SK-N-SH (cell line): ENCODE measurements at regions not wholly inside any gene's neighbourhood (a gene's known extent, or its start where the extent isn't known, plus 50 kb on each side); places are given as distances from the start of the nearest gene placed in this dataset.

Experiments used
- CTCF ChIA-PET: fragments of 300-600, 350-600 bp; formaldehyde crosslinking; extraction: SDS; loops from one replicate; lab custom pipeline; 2021; lab: Yijun Ruan, JAX
- POLR2A ChIA-PET: fragments of 350-600 bp; sonication (Branson Sonifier 250); formaldehyde crosslinking; extraction: SDS; loops from one replicate; lab custom pipeline; 2020; ENCODE audit warnings: antibody characterized with exemption, inconsistent platforms; lab: Yijun Ruan, JAX
- DNase-seq: peaks from one replicate; pipeline ENCODE4 v3.0.0; 2012
- H2AFZ ChIP-seq: fragments of 200-600 bp; sonication (generic); 2 replicates; pipeline ENCODE4 v1.8.1; 2016; ENCODE audit warnings: antibody characterized with exemption, mild to moderate bottlenecking, low read depth
- H3F3A ChIP-seq: fragments of 200-600 bp; sonication (generic); replicated peaks from 2 replicates; pipeline ENCODE3; 2016; ENCODE audit warnings: antibody characterized with exemption, mild to moderate bottlenecking; ENCODE audit not compliant: insufficient read depth
- H3K27ac ChIP-seq, 2 experiments: fragments of 200-500 bp in 1 of 2; fragments of 200-600 bp in 1 of 2; sonication (Bioruptor generic) in 1 of 2; sonication (generic), shearing (Covaris generic) in 1 of 2; 2 replicates each; pipeline versions ENCODE4 v1.5.1 to v1.6.1; 2014 to 2016; ENCODE audit warnings: low read depth in 2 of 2, inconsistent platforms in 1 of 2, low read length in 1 of 2, mild to moderate bottlenecking in 1 of 2, mixed read lengths in 1 of 2
- H3K27me3 ChIP-seq: fragments of 200-600 bp; sonication (generic), shearing (Covaris generic); 2 replicates; pipeline ENCODE4 v1.6.1; 2016; ENCODE audit warnings: mixed run types; ENCODE audit not compliant: insufficient read depth
- H3K36me3 ChIP-seq, 2 experiments: fragments of 200-500 bp in 1 of 2; fragments of 200-600 bp in 1 of 2; sonication (Bioruptor generic) in 1 of 2; sonication (generic) in 1 of 2; replicated peaks in 1 of 2; 2 replicates each; pipeline versions ENCODE3 to v1.5.1; 2014 to 2016; ENCODE audit warnings: low read length in 1 of 2, mild to moderate bottlenecking in 1 of 2; ENCODE audit not compliant: insufficient read depth in 2 of 2, control insufficient read depth in 1 of 2
- H3K4me1 ChIP-seq, 2 experiments: fragments of 200-500 bp in 1 of 2; fragments of 200-600 bp in 1 of 2; sonication (Bioruptor generic) in 1 of 2; sonication (generic), shearing (Covaris generic) in 1 of 2; 2 replicates each; pipeline versions ENCODE4 v1.5.1 to v1.6.1; 2014 to 2016; ENCODE audit warnings: low read depth in 1 of 2, low read length in 1 of 2, mixed run types in 1 of 2; ENCODE audit not compliant: insufficient read depth in 2 of 2, control insufficient read depth in 1 of 2
- H3K4me2 ChIP-seq: fragments of 200-600 bp; sonication (generic), shearing (Covaris generic); 2 replicates; pipeline ENCODE4 v1.6.1; 2017; ENCODE audit warnings: mixed run types
- H3K4me3 ChIP-seq, 2 experiments: fragments of 200-500 bp in 1 of 2; fragments of 200-600 bp in 1 of 2; sonication (Bioruptor generic) in 1 of 2; sonication (generic), shearing (Covaris generic) in 1 of 2; 2 replicates each; pipeline versions ENCODE4 v1.5.1 to v1.8.1; 2014 to 2016; ENCODE audit warnings: low read depth in 2 of 2, inconsistent platforms in 1 of 2, low read length in 1 of 2, mild to moderate bottlenecking in 1 of 2, mixed read lengths in 1 of 2, moderate library complexity in 1 of 2
- H3K79me2 ChIP-seq: fragments of 200-600 bp; sonication (generic); 2 replicates; pipeline ENCODE4 v1.8.1; 2017; ENCODE audit warnings: mild to moderate bottlenecking; ENCODE audit not compliant: insufficient read depth
- H3K9ac ChIP-seq: fragments of 200-600 bp; sonication (generic); 2 replicates; pipeline ENCODE4 v1.6.1; 2017; ENCODE audit warnings: mixed run types
- H3K9me2 ChIP-seq: fragments of 200-600 bp; sonication (generic); 2 replicates; pipeline ENCODE4 v1.6.1; 2017; ENCODE audit warnings: mixed run types
- H3K9me3 ChIP-seq: fragments of 200-600 bp; sonication (generic); 2 replicates; pipeline ENCODE4 v1.6.1; 2017; ENCODE audit warnings: mixed run types, mild to moderate bottlenecking, moderate library complexity
- H4K20me1 ChIP-seq: fragments of 200-600 bp; sonication (generic); 2 replicates; pipeline ENCODE4 v1.6.1; 2017; ENCODE audit warnings: mild to moderate bottlenecking, mixed run types; ENCODE audit not compliant: insufficient read depth
- EP300 ChIP-seq, 2 experiments: IDR thresholded peaks; 2 replicates each; pipeline versions ENCODE4 v1.4.0 to v1.6.1; 2012; ENCODE audit warnings: borderline replicate concordance in 1 of 2, low read depth in 1 of 2, low read length in 1 of 2
- EZH2phosphoT487 ChIP-seq: fragments of 200-600 bp; sonication (generic); IDR thresholded peaks from 2 replicates; pipeline ENCODE4 v1.6.1; 2017; ENCODE audit warnings: low read depth, mixed run types, mild to moderate bottlenecking, antibody characterized with exemption, moderate library complexity, borderline replicate concordance
- FOSL2 ChIP-seq: IDR thresholded peaks from 2 replicates; pipeline ENCODE4 v1.4.0; 2012; ENCODE audit warnings: low read depth, mild to moderate bottlenecking, moderate library complexity, borderline replicate concordance
- FOXM1 ChIP-seq: IDR thresholded peaks from 2 replicates; pipeline ENCODE4 v1.4.0; 2012; ENCODE audit warnings: low read depth, mild to moderate bottlenecking
- GATA2 ChIP-seq: sonication (generic); formaldehyde crosslinking; IDR thresholded peaks from 2 replicates; pipeline ENCODE4 v1.5.0; 2020; ENCODE audit warnings: mild to moderate bottlenecking, missing genetic modification reagents
- POLR2AphosphoS5 ChIP-seq: IDR thresholded peaks from 2 replicates; pipeline ENCODE4 v1.6.1; 2012; ENCODE audit warnings: low read depth, low read length
- RAD21 ChIP-seq: IDR thresholded peaks from 2 replicates; pipeline ENCODE4 v1.6.1; 2012; ENCODE audit warnings: mild to moderate bottlenecking, low read length
- RCOR1 ChIP-seq: fragments of 150-350 bp; IDR thresholded peaks from 2 replicates; pipeline ENCODE4 v1.6.1; 2017; ENCODE audit warnings: antibody characterized with exemption, low read length
- REST ChIP-seq: IDR thresholded peaks from 2 replicates; pipeline ENCODE4 v1.6.1; 2012; ENCODE audit warnings: mild to moderate bottlenecking, low read depth, low read length, moderate library complexity
- RFX5 ChIP-seq: IDR thresholded peaks from 2 replicates; pipeline ENCODE4 v1.6.1; 2012; ENCODE audit warnings: mild to moderate bottlenecking, improper control_type of control experiment, low read length
- SIN3A ChIP-seq: IDR thresholded peaks from 2 replicates; pipeline ENCODE4 v1.6.1; 2012; ENCODE audit warnings: low read depth, mild to moderate bottlenecking, low read length, moderate library complexity, borderline replicate concordance
- SMC3 ChIP-seq: IDR thresholded peaks from 2 replicates; pipeline ENCODE4 v1.6.1; 2012; ENCODE audit warnings: low read depth, low read length, improper control_type of control experiment
- YY1 ChIP-seq: IDR thresholded peaks from 2 replicates; pipeline ENCODE4 v1.4.0; 2012; ENCODE audit warnings: low read depth, mild to moderate bottlenecking
- WGBS: methylation state at CpG from one replicate; pipeline ENCODE4 v1.1.6; 2017; ENCODE audit warnings: low lambda C conversion rate; 5-methylcytosine and 5-hydroxymethylcytosine counted together
- TF ChIP-seq, protein P1 (sequence below): IDR thresholded peaks from 2 replicates; pipeline ENCODE4 v1.4.0; 2012; ENCODE audit warnings: low read depth
- TF ChIP-seq, protein P2 (sequence below): fragments of 150-350 bp; IDR thresholded peaks from 2 replicates; pipeline ENCODE4 v1.6.1; 2016; ENCODE audit warnings: mild to moderate bottlenecking, low read depth, low read length
- TF ChIP-seq, protein P3 (sequence below): fragments of 200-600 bp; sonication (generic); IDR thresholded peaks from 2 replicates; pipeline ENCODE4 v1.6.1; 2017; ENCODE audit warnings: antibody characterized with exemption, mild to moderate bottlenecking, moderate library complexity
- TF ChIP-seq, protein P4 (sequence below): IDR thresholded peaks from 2 replicates; pipeline ENCODE4 v1.4.0; 2012; ENCODE audit warnings: low read depth, borderline replicate concordance

DNA sequence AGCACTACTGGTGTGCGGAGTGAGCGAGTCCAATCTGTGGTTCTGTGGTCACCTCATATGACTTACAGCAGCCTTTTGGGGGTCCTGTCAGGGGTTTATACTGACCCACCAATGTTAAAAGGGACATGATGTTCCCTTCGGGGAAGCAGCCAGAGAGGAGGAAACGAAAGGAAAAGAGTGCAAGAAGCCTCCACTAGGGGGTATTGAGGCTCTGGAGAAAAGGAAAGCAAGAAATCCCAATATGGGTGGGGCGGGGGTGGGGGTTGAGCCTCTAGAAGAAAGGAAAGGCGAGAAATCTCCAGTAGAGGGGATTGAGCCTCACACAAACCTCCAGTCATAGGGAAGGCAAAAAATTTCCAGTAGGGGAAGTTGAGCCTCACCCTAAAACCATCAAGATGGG is 249.3 kb upstream of the ECI2 start:
- 37% methylated on average over 6 of the region's 6 CpGs for WGBS
- Histone ChIP-seq H3K27me3 (no peaks in the 10 kb centered on the region; the same call in 1 of the 2 replicates), H3K9ac (no peak overlapping the region), H3F3A (no peaks in the 10 kb centered on the region), H3K9me3 (no peaks in the 10 kb centered on the region), H3K4me2 (no peak overlapping the region), H3K4me3 (no peak overlapping the region), H4K20me1 (no peaks in the 10 kb centered on the region), H2AFZ (no peak overlapping the region), H3K79me2 (no peaks in the 10 kb centered on the region), H3K36me3 (no peaks in the 10 kb centered on the region), H3K27ac (no peak overlapping the region), H3K9me2 (no peaks in the 10 kb centered on the region), H3K4me1 (no peaks in the 10 kb centered on the region)
- no peak for DNase-seq
- ChIA-PET CTCF (no interaction called here), POLR2A (no interaction called here)
- no peak for TF ChIP-seq RFX5
- no peak for TF ChIP-seq SMC3
- no peak for TF ChIP-seq FOSL2
- TF ChIP-seq REST, result no peak
- no peak for TF ChIP-seq POLR2AphosphoS5
- TF ChIP-seq RAD21, result no peak
- TF ChIP-seq, protein P1, sequence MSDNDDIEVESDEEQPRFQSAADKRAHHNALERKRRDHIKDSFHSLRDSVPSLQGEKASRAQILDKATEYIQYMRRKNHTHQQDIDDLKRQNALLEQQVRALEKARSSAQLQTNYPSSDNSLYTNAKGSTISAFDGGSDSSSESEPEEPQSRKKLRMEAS, result no peak
- TF ChIP-seq RCOR1, result no peak
- TF ChIP-seq EP300 (IDR thresholded peaks at IDR 0.05; ENCODE audit: borderline replicate concordance in 1 of 2, low read depth in 1 of 2, low read length in 1 of 2), result no peak
- no peak for TF ChIP-seq SIN3A
- TF ChIP-seq FOXM1, result no peak

GRCh38 chr6:4383910-4384638 is 248.7 kb upstream of the ECI2 start:
- H3K4me1 ChIP-seq, result no peaks in the 10 kb centered on the region
- no peak overlapping the region for H3K4me2 ChIP-seq
- ChIA-PET POLR2A (no interaction called here), CTCF (no interaction called here)
- no peak for DNase-seq
- 55% methylated on average over 11 of the region's 11 CpGs for WGBS
- H3K27ac ChIP-seq, result no peak overlapping the region
- H4K20me1 ChIP-seq, result no peaks in the 10 kb centered on the region
- no peak overlapping the region for H3K9ac ChIP-seq
- H3K9me2 ChIP-seq, result no peaks in the 10 kb centered on the region
- H3K9me3 ChIP-seq, result no peaks in the 10 kb centered on the region
- no peaks in the 10 kb centered on the region; the same call in 1 of the 2 replicates for H3K27me3 ChIP-seq
- H3F3A ChIP-seq, result no peaks in the 10 kb centered on the region
- no peak overlapping the region for H3K4me3 ChIP-seq
- no peaks in the 10 kb centered on the region for H3K36me3 ChIP-seq
- no peak overlapping the region for H2AFZ ChIP-seq
- no peaks in the 10 kb centered on the region for H3K79me2 ChIP-seq
- TF ChIP-seq POLR2AphosphoS5 (no peak), RFX5 (no peak), SMC3 (no peak), GATA2 (no peak), YY1 (no peak), EZH2phosphoT487 (no peak), RCOR1 (no peak)
- TF ChIP-seq, protein P1, result no peak
- TF ChIP-seq, protein P2, sequence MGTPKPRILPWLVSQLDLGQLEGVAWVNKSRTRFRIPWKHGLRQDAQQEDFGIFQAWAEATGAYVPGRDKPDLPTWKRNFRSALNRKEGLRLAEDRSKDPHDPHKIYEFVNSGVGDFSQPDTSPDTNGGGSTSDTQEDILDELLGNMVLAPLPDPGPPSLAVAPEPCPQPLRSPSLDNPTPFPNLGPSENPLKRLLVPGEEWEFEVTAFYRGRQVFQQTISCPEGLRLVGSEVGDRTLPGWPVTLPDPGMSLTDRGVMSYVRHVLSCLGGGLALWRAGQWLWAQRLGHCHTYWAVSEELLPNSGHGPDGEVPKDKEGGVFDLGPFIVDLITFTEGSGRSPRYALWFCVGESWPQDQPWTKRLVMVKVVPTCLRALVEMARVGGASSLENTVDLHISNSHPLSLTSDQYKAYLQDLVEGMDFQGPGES, result no peak
- TF ChIP-seq, protein P3, sequence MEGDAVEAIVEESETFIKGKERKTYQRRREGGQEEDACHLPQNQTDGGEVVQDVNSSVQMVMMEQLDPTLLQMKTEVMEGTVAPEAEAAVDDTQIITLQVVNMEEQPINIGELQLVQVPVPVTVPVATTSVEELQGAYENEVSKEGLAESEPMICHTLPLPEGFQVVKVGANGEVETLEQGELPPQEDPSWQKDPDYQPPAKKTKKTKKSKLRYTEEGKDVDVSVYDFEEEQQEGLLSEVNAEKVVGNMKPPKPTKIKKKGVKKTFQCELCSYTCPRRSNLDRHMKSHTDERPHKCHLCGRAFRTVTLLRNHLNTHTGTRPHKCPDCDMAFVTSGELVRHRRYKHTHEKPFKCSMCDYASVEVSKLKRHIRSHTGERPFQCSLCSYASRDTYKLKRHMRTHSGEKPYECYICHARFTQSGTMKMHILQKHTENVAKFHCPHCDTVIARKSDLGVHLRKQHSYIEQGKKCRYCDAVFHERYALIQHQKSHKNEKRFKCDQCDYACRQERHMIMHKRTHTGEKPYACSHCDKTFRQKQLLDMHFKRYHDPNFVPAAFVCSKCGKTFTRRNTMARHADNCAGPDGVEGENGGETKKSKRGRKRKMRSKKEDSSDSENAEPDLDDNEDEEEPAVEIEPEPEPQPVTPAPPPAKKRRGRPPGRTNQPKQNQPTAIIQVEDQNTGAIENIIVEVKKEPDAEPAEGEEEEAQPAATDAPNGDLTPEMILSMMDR, result no peak
- TF ChIP-seq, protein P4, sequence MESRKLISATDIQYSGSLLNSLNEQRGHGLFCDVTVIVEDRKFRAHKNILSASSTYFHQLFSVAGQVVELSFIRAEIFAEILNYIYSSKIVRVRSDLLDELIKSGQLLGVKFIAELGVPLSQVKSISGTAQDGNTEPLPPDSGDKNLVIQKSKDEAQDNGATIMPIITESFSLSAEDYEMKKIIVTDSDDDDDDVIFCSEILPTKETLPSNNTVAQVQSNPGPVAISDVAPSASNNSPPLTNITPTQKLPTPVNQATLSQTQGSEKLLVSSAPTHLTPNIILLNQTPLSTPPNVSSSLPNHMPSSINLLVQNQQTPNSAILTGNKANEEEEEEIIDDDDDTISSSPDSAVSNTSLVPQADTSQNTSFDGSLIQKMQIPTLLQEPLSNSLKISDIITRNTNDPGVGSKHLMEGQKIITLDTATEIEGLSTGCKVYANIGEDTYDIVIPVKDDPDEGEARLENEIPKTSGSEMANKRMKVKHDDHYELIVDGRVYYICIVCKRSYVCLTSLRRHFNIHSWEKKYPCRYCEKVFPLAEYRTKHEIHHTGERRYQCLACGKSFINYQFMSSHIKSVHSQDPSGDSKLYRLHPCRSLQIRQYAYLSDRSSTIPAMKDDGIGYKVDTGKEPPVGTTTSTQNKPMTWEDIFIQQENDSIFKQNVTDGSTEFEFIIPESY, result no peak
